ENCODE measurements at regions not wholly inside any gene's neighbourhood (a gene's known extent, or its start where the extent isn't known, plus 50 kb on each side); places are given as distances from the start of the nearest gene placed in this dataset.

GRCh38 chr13:90943946-90944345 is 403.5 kb upstream of the MIR17HG start:
- no peak for TF ChIP-seq CTCF (IDR thresholded peaks at IDR 0.05; ENCODE audit: insufficient read depth, low read length)
- no peak for TF ChIP-seq REST (IDR thresholded peaks at IDR 0.05; ENCODE audit: insufficient replicate concordance, low read depth)
- TF ChIP-seq POLR2AphosphoS5 (IDR thresholded peaks at IDR 0.05; ENCODE audit: low read depth): no peak
- TF ChIP-seq GABPA (IDR thresholded peaks at IDR 0.05; ENCODE audit: low read depth): no peak
- no peak for TF ChIP-seq SPI1 (IDR thresholded peaks at IDR 0.05; ENCODE audit: borderline replicate concordance, low read depth)
